Testis (tissue), 2 donors: ENCODE measurements at regions not wholly inside any gene's neighbourhood (a gene's known extent, or its start where the extent isn't known, plus 50 kb on each side); places are given as distances from the start of the nearest gene placed in this dataset.

Experiments
- DNase-seq: peaks from one replicate; pipeline ENCODE4 v3.0.0-alpha.2; 2019
- H3K27ac ChIP-seq, 2 donors: fragments of 200-600 bp; sonication (generic); one replicate each; pipeline ENCODE4 v1.5.1; 2019
- H3K27me3 ChIP-seq: fragments of 200-600 bp; sonication (generic); one replicate; pipeline ENCODE4 v1.5.1; 2019
- H3K36me3 ChIP-seq: fragments of 200-600 bp; sonication (generic); one replicate; pipeline ENCODE4 v1.5.1; 2017; ENCODE audit warnings: low read depth; ENCODE audit errors: missing control alignments
- H3K4me1 ChIP-seq: fragments of 200-600 bp; sonication (generic); one replicate; pipeline ENCODE4 v1.5.1; 2019
- H3K4me3 ChIP-seq, 2 donors: fragments of 200-600 bp; sonication (generic); one replicate each; pipeline ENCODE4 v1.5.1; 2017 to 2019
- H3K9me3 ChIP-seq: fragments of 200-600 bp; sonication (generic); one replicate; pipeline ENCODE4 v1.5.1; 2017
- POLR2A ChIP-seq: fragments of 450-650 bp; IDR thresholded peaks from one replicate; pipeline ENCODE4 v1.6.1; 2017; ENCODE audit warnings: antibody characterized with exemption, mild to moderate bottlenecking, moderate library complexity
- WGBS, 2 donors: methylation state at CpG; one replicate each; pipeline ENCODE4 v1.1.5; 2018; 5-methylcytosine and 5-hydroxymethylcytosine counted together
- intact Hi-C: fragments of 100-400 bp; cut with DNase I; formaldehyde crosslinking; loops from one replicate; pipeline ENCODE4 v1.15.1; 2023; ENCODE audit warnings: low total_unique reads
- TF ChIP-seq, protein P1 (sequence below), 3 experiments: fragments of 450-650 bp in 2 of 3; fragments of 200-600 bp in 1 of 3; sonication (generic) in 1 of 3; IDR thresholded peaks; one replicate each; pipeline ENCODE4 v1.5.1; 2016 to 2019; ENCODE audit warnings: antibody characterized with exemption in 3 of 3, mild to moderate bottlenecking in 2 of 3, moderate library complexity in 1 of 3

GRCh38 chr21:16509476-16509875 lies 779.7 kb downstream of the USP25 start:
- intact Hi-C loops: no loop called here
- Histone ChIP-seq H3K27ac (no peak overlapping the region), H3K36me3 (no peaks in the 10 kb centered on the region), H3K4me1 (no peaks in the 10 kb centered on the region), H3K9me3 (no peaks in the 10 kb centered on the region), H3K4me3 (no peak overlapping the region), H3K27me3 (no peaks in the 10 kb centered on the region)
- no peak for DNase-seq
- 45 to 58% methylated on average over 3 of the region's 3 CpGs for WGBS, 2 donors
- TF ChIP-seq POLR2A: no peak
- TF ChIP-seq, protein P1, sequence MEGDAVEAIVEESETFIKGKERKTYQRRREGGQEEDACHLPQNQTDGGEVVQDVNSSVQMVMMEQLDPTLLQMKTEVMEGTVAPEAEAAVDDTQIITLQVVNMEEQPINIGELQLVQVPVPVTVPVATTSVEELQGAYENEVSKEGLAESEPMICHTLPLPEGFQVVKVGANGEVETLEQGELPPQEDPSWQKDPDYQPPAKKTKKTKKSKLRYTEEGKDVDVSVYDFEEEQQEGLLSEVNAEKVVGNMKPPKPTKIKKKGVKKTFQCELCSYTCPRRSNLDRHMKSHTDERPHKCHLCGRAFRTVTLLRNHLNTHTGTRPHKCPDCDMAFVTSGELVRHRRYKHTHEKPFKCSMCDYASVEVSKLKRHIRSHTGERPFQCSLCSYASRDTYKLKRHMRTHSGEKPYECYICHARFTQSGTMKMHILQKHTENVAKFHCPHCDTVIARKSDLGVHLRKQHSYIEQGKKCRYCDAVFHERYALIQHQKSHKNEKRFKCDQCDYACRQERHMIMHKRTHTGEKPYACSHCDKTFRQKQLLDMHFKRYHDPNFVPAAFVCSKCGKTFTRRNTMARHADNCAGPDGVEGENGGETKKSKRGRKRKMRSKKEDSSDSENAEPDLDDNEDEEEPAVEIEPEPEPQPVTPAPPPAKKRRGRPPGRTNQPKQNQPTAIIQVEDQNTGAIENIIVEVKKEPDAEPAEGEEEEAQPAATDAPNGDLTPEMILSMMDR (IDR thresholded peaks at IDR 0.05): no peak

DNA sequence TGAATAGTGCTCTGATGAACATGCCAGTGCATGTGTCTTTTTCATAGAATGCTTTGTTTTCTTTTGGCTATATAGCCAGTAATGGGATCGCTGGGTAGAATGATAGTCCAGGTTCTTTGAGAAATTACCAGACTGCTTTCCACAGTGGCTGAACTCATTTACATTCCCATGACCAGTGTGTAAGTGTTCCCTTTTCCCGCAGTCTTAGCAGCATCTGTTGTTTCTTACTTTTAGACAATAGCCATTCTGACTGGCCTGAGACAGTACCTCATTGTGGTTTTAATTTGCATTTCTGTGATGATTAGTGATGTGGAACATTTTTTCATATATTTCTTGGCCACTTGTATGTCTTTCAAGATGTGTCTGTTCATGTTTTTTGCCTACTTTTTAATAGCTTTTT lies 784.5 kb downstream of the USP25 start:
- DNase-seq: no peak
- H3K9me3 ChIP-seq: no peaks in the 10 kb centered on the region
- no peaks in the 10 kb centered on the region for H3K4me1 ChIP-seq
- TF ChIP-seq POLR2A: no peak
- TF ChIP-seq, protein P1 (IDR thresholded peaks at IDR 0.05): no peak
- no peak overlapping the region for H3K27ac ChIP-seq
- no peak overlapping the region for H3K4me3 ChIP-seq
- intact Hi-C loops: no loop called here
- 89 to 98% methylated on average over 2 of the region's 2 CpGs for WGBS, 2 donors
- H3K27me3 ChIP-seq: no peaks in the 10 kb centered on the region
- no peaks in the 10 kb centered on the region for H3K36me3 ChIP-seq

GRCh38 chr21:16517383-16517782 lies 787.6 kb downstream of the USP25 start:
- no peak for DNase-seq
- 100% methylated on average over 1 of the region's 1 CpG for WGBS, 2 donors
- no peak for TF ChIP-seq POLR2A
- TF ChIP-seq, protein P1 (IDR thresholded peaks at IDR 0.05): no peak
- intact Hi-C loops: no loop called here
- no peaks in the 10 kb centered on the region for H3K4me1 ChIP-seq
- H3K9me3 ChIP-seq: no peaks in the 10 kb centered on the region
- no peak overlapping the region for H3K4me3 ChIP-seq
- no peaks in the 10 kb centered on the region for H3K36me3 ChIP-seq
- no peaks in the 10 kb centered on the region for H3K27me3 ChIP-seq
- no peak overlapping the region for H3K27ac ChIP-seq

GRCh38 chr21:16519036-16519435 lies 789.3 kb downstream of the USP25 start:
- H3K36me3 ChIP-seq: no peaks in the 10 kb centered on the region

GRCh38 chr21:16519644-16520043 lies 789.9 kb downstream of the USP25 start:
- H3K4me1 ChIP-seq: no peaks in the 10 kb centered on the region
- H3K36me3 ChIP-seq: no peaks in the 10 kb centered on the region
- TF ChIP-seq, protein P1 (IDR thresholded peaks at IDR 0.05): no peak
- no peak for TF ChIP-seq POLR2A
- no peaks in the 10 kb centered on the region for H3K27me3 ChIP-seq
- H3K9me3 ChIP-seq: no peaks in the 10 kb centered on the region
- no peak overlapping the region for H3K4me3 ChIP-seq
- no peak for DNase-seq
- H3K27ac ChIP-seq: no peak overlapping the region
- intact Hi-C loops: no loop called here

More at GRCh38 chr21:16519036-16519435, 789.3 kb downstream of the USP25 start:
- H3K4me3 ChIP-seq: no peak overlapping the region
- no peaks in the 10 kb centered on the region for H3K4me1 ChIP-seq
- WGBS, 2 donors: 87 to 91% methylated on average over 2 of the region's 2 CpGs
- TF ChIP-seq, protein P1 (IDR thresholded peaks at IDR 0.05): no peak
- no peak for TF ChIP-seq POLR2A
- no peak for DNase-seq
- H3K27ac ChIP-seq: no peak overlapping the region
- H3K27me3 ChIP-seq: no peaks in the 10 kb centered on the region
- no peaks in the 10 kb centered on the region for H3K9me3 ChIP-seq
- intact Hi-C loops: no loop called here
